ENCODE measurements at regions not wholly inside any gene's neighbourhood (a gene's known extent, or its start where the extent isn't known, plus 50 kb on each side); places are given as distances from the start of the nearest gene placed in this dataset.
A peak's percentile ranks its signal among the peaks of the same experiment; 100 is the strongest.

- H3K4me3 ChIP-seq (ENCODE audit: severe bottlenecking), result no peak overlapping the region
- H3K27ac ChIP-seq (ENCODE audit: poor library complexity, severe bottlenecking), result no peak overlapping the region
- no peaks in the 10 kb centered on the region for H3K36me3 ChIP-seq (ENCODE audit: low read depth)
- H3K9me3 ChIP-seq (ENCODE audit: severe bottlenecking), result no peaks in the 10 kb centered on the region
- ATAC-seq (ENCODE audit: low read depth) (no peak; the same call in 2 of the 3 replicates), DNase-seq (ENCODE audit: low spot score) (no peak)
- H3K27me3 ChIP-seq (ENCODE audit: insufficient read depth, poor library complexity, severe bottlenecking), result no peaks in the 10 kb centered on the region
- no peak for TF ChIP-seq CTCF (IDR thresholded peaks at IDR 0.05; ENCODE audit: poor library complexity, severe bottlenecking)
- H3K4me1 ChIP-seq (ENCODE audit: insufficient read depth, poor library complexity, severe bottlenecking), result no peaks in the 10 kb centered on the region
These were observed 488.3 kb downstream of the TNS3 start for GRCh38 chr7:47093320-47094234.

GRCh38 chr7:47092336-47092735 lies 489.6 kb downstream of the TNS3 start:
- no peak for DNase-seq (ENCODE audit: low spot score)
- H3K9me3 ChIP-seq (ENCODE audit: severe bottlenecking), result no peaks in the 10 kb centered on the region
- no peaks in the 10 kb centered on the region for H3K27me3 ChIP-seq (ENCODE audit: insufficient read depth, poor library complexity, severe bottlenecking)
- TF ChIP-seq CTCF (IDR thresholded peaks at IDR 0.05; ENCODE audit: poor library complexity, severe bottlenecking), result no peak
- no peaks in the 10 kb centered on the region for H3K36me3 ChIP-seq (ENCODE audit: low read depth)
- no peak for ATAC-seq (ENCODE audit: low read depth)
- no peak overlapping the region for H3K4me3 ChIP-seq (ENCODE audit: severe bottlenecking)
- H3K27ac ChIP-seq (ENCODE audit: poor library complexity, severe bottlenecking), result no peak overlapping the region
- H3K4me1 ChIP-seq (ENCODE audit: insufficient read depth, poor library complexity, severe bottlenecking), result no peaks in the 10 kb centered on the region

- DNase-seq (ENCODE audit: low spot score), result no peak
- H3K36me3 ChIP-seq (ENCODE audit: low read depth), result no peaks in the 10 kb centered on the region
- no peaks in the 10 kb centered on the region for H3K9me3 ChIP-seq (ENCODE audit: severe bottlenecking)
- no peaks in the 10 kb centered on the region for H3K27me3 ChIP-seq (ENCODE audit: insufficient read depth, poor library complexity, severe bottlenecking)
- TF ChIP-seq CTCF (IDR thresholded peaks at IDR 0.05; ENCODE audit: poor library complexity, severe bottlenecking), result no peak
- H3K27ac ChIP-seq (ENCODE audit: poor library complexity, severe bottlenecking), result no peak overlapping the region
- H3K4me3 ChIP-seq (ENCODE audit: severe bottlenecking), result no peak overlapping the region
- H3K4me1 ChIP-seq (ENCODE audit: insufficient read depth, poor library complexity, severe bottlenecking), result no peaks in the 10 kb centered on the region
- ATAC-seq (ENCODE audit: low read depth), result no peak
These were observed 490.8 kb downstream of the TNS3 start for GRCh38 chr7:47091141-47091540.

GRCh38 chr7:47089461-47089860 lies 492.4 kb downstream of the TNS3 start:
- ATAC-seq (ENCODE audit: low read depth) (no peak), DNase-seq (ENCODE audit: low spot score) (no peak)
- TF ChIP-seq CTCF (IDR thresholded peaks at IDR 0.05; ENCODE audit: poor library complexity, severe bottlenecking), result no peak
- Histone ChIP-seq H3K4me1 (ENCODE audit: insufficient read depth, poor library complexity, severe bottlenecking) (no peaks in the 10 kb centered on the region), H3K4me3 (ENCODE audit: severe bottlenecking) (no peak overlapping the region), H3K9me3 (ENCODE audit: severe bottlenecking) (no peaks in the 10 kb centered on the region), H3K36me3 (ENCODE audit: low read depth) (no peaks in the 10 kb centered on the region), H3K27ac (ENCODE audit: poor library complexity, severe bottlenecking) (no peak overlapping the region), H3K27me3 (ENCODE audit: insufficient read depth, poor library complexity, severe bottlenecking) (no peaks in the 10 kb centered on the region)

- no peaks in the 10 kb centered on the region for H3K27me3 ChIP-seq (ENCODE audit: insufficient read depth, poor library complexity, severe bottlenecking)
- H3K27ac ChIP-seq (ENCODE audit: poor library complexity, severe bottlenecking), result no peak overlapping the region
- no peak for DNase-seq (ENCODE audit: low spot score)
- no peak for ATAC-seq (ENCODE audit: low read depth)
- H3K4me3 ChIP-seq (ENCODE audit: severe bottlenecking), result no peak overlapping the region
- no peaks in the 10 kb centered on the region for H3K36me3 ChIP-seq (ENCODE audit: low read depth)
- peak; percentile 67 for TF ChIP-seq CTCF (IDR thresholded peaks at IDR 0.05; ENCODE audit: poor library complexity, severe bottlenecking)
- no peaks in the 10 kb centered on the region for H3K4me1 ChIP-seq (ENCODE audit: insufficient read depth, poor library complexity, severe bottlenecking)
- no peaks in the 10 kb centered on the region for H3K9me3 ChIP-seq (ENCODE audit: severe bottlenecking)
These were observed 492.9 kb downstream of the TNS3 start for GRCh38 chr7:47089068-47089417.
